ENCODE measurements at regions not wholly inside any gene's neighbourhood (a gene's known extent, or its start where the extent isn't known, plus 50 kb on each side); places are given as distances from the start of the nearest gene placed in this dataset.

- H3K4me3 ChIP-seq (ENCODE audit: low read depth, low read length): no peak overlapping the region
- DNase-seq (ENCODE audit: low read depth): no peak
- TF ChIP-seq CTCF (conservative IDR thresholded peaks at IDR 0.05; ENCODE audit: low read depth, low read length): no peak
Observed at GRCh38 chr7:106196460-106197021, 84.4 kb upstream of the SYPL1 start.

DNA sequence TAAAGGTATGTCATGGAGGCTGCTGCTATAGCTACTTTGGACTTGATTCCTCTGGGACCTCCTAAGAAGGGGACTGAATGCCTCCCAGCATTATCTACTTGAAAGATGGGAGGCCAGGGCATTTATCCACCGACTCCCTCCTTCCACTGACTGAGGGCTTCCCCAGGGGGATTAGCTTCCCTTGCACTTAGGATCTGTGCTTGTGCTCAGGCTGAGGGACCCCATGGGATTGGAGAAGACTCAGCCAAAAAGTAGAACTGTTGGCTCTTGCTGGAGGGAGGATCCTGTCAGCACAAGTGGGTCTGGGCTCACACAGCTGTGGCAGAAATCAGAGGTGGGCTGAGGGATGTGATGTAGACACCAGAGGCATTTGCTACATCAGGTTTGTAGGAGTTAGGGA lies 81.5 kb upstream of the SYPL1 start:
- no peak for DNase-seq (ENCODE audit: low read depth)
- H3K4me3 ChIP-seq (ENCODE audit: low read depth, low read length): no peak overlapping the region
- no peak for TF ChIP-seq CTCF (conservative IDR thresholded peaks at IDR 0.05; ENCODE audit: low read depth, low read length)

- H3K4me3 ChIP-seq (ENCODE audit: low read depth, low read length): no peak overlapping the region
- DNase-seq (ENCODE audit: low read depth): no peak
- TF ChIP-seq CTCF (conservative IDR thresholded peaks at IDR 0.05; ENCODE audit: low read depth, low read length): no peak
Observed at GRCh38 chr7:106190589-106191330, 78.6 kb upstream of the SYPL1 start.

GRCh38 chr7:106187613-106188350 lies 75.7 kb upstream of the SYPL1 start:
- TF ChIP-seq CTCF (conservative IDR thresholded peaks at IDR 0.05; ENCODE audit: low read depth, low read length): no peak
- peak; percentile 16 for DNase-seq (ENCODE audit: low read depth)
- H3K4me3 ChIP-seq (ENCODE audit: low read depth, low read length): no peak overlapping the region

GRCh38 chr7:106185719-106186118 lies 73.6 kb upstream of the SYPL1 start:
- no peak for TF ChIP-seq CTCF (conservative IDR thresholded peaks at IDR 0.05; ENCODE audit: low read depth, low read length)
- no peak overlapping the region for H3K4me3 ChIP-seq (ENCODE audit: low read depth, low read length)
- no peak for DNase-seq (ENCODE audit: low read depth)

GRCh38 chr7:106183952-106184351 lies 71.8 kb upstream of the SYPL1 start:
- DNase-seq (ENCODE audit: low read depth): no peak
- H3K4me3 ChIP-seq (ENCODE audit: low read depth, low read length): no peak overlapping the region
- TF ChIP-seq CTCF (conservative IDR thresholded peaks at IDR 0.05; ENCODE audit: low read depth, low read length): no peak
